Mesendoderm (in vitro differentiated cells): ENCODE measurements at regions not wholly inside any gene's neighbourhood (a gene's known extent, or its start where the extent isn't known, plus 50 kb on each side); places are given as distances from the start of the nearest gene placed in this dataset.

Experiments used
- DNase-seq: peaks from one replicate; pipeline ENCODE4 v3.0.0; 2013
- H2AK5ac ChIP-seq: 2 replicates; pipeline ENCODE4 v1.6.1; 2013; ENCODE audit warnings: low read length, inconsistent platforms
- H2BK120ac ChIP-seq: 2 replicates; pipeline ENCODE4 v1.6.1; 2013; ENCODE audit warnings: low read depth, mild to moderate bottlenecking, low read length, moderate library complexity, mixed read lengths
- H2BK15ac ChIP-seq: replicated peaks from 2 replicates; pipeline ENCODE4 v1.6.1; 2013; ENCODE audit warnings: low read depth, mild to moderate bottlenecking, moderate library complexity
- H2BK5ac ChIP-seq: 2 replicates; pipeline ENCODE4 v1.6.1; 2013; ENCODE audit warnings: low read length, inconsistent platforms
- H3K18ac ChIP-seq: 2 replicates; pipeline ENCODE4 v1.6.1; 2013; ENCODE audit warnings: mild to moderate bottlenecking, low read length, mixed read lengths
- H3K23ac ChIP-seq: one replicate; pipeline ENCODE4 v1.6.1; 2013; ENCODE audit warnings: low read length
- H3K27ac ChIP-seq: 2 replicates; pipeline ENCODE4 v1.5.1; 2013; ENCODE audit warnings: low read depth, mild to moderate bottlenecking, inconsistent platforms, low read length, moderate library complexity
- H3K27me3 ChIP-seq: 2 replicates; pipeline ENCODE4 v1.6.1; 2013; ENCODE audit warnings: low read length, control low read depth, mild to moderate bottlenecking, inconsistent platforms; ENCODE audit not compliant: insufficient read depth, poor library complexity
- H3K36me3 ChIP-seq: 2 replicates; pipeline ENCODE4 v1.6.1; 2013; ENCODE audit warnings: low read length, inconsistent platforms; ENCODE audit not compliant: control insufficient read depth, insufficient read depth
- H3K4ac ChIP-seq: one replicate; pipeline ENCODE4 v1.6.1; 2013; ENCODE audit warnings: low read depth, mild to moderate bottlenecking, low read length, moderate library complexity
- H3K4me1 ChIP-seq: 2 replicates; pipeline ENCODE4 v1.6.1; 2013; ENCODE audit warnings: low read depth, low read length, inconsistent platforms; ENCODE audit not compliant: control insufficient read depth
- H3K4me2 ChIP-seq: 2 replicates; pipeline ENCODE4 v1.6.1; 2013; ENCODE audit warnings: low read length
- H3K4me3 ChIP-seq: 2 replicates; pipeline ENCODE4 v1.5.1; 2013; ENCODE audit warnings: mild to moderate bottlenecking, low read length
- H3K56ac ChIP-seq: one replicate; pipeline ENCODE4 v1.6.1; 2013; ENCODE audit warnings: low read length
- H3K79me1 ChIP-seq: 2 replicates; pipeline ENCODE4 v1.6.1; 2013; ENCODE audit warnings: low read length, inconsistent platforms
- H3K79me2 ChIP-seq: 2 replicates; pipeline ENCODE4 v1.6.1; 2013; ENCODE audit warnings: mild to moderate bottlenecking, low read length; ENCODE audit not compliant: control insufficient read depth, insufficient read depth
- H3K9ac ChIP-seq: 2 replicates; pipeline ENCODE4 v1.6.1; 2013; ENCODE audit warnings: low read length, inconsistent platforms
- H4K5ac ChIP-seq: one replicate; pipeline ENCODE4 v1.6.1; 2013; ENCODE audit warnings: low read length
- H4K8ac ChIP-seq: one replicate; pipeline ENCODE4 v1.6.1; 2013; ENCODE audit warnings: low read depth, mild to moderate bottlenecking, control low read depth, low read length, moderate library complexity
- whole genome bisulfite sequencing: extraction: QIAGEN DNeasy Blood & Tissue Kit; methylation state at CpG from one replicate; pipeline ENCODE4 v1.1.7; 2013; ENCODE audit warnings: low lambda C conversion rate, missing lambda C conversion rate; ENCODE audit not compliant: insufficient coverage; ENCODE audit errors: extremely low coverage; 5-methylcytosine and 5-hydroxymethylcytosine counted together

- H3K27me3 ChIP-seq: no peaks in the 10 kb centered on the region
- no peak overlapping the region for H2BK5ac ChIP-seq
- no peak overlapping the region for H3K56ac ChIP-seq
- H3K18ac ChIP-seq: no peak overlapping the region
- no peaks in the 10 kb centered on the region for H3K79me1 ChIP-seq
- no peak overlapping the region for H4K8ac ChIP-seq
- no CpG with 5 or more reads among the region's 11 CpGs for WGBS
- no peak overlapping the region for H2BK120ac ChIP-seq
- no peak overlapping the region for H3K23ac ChIP-seq
- H3K4me2 ChIP-seq: no peak overlapping the region
- no peaks in the 10 kb centered on the region for H3K36me3 ChIP-seq
- no peak overlapping the region for H2AK5ac ChIP-seq
- H4K5ac ChIP-seq: no peak overlapping the region
- no peak for DNase-seq
- no peaks in the 10 kb centered on the region for H3K79me2 ChIP-seq
- no peak overlapping the region for H3K9ac ChIP-seq
- no peak overlapping the region for H2BK15ac ChIP-seq
- H3K4ac ChIP-seq: no peak overlapping the region
- H3K4me3 ChIP-seq: no peak overlapping the region
- no peaks in the 10 kb centered on the region for H3K4me1 ChIP-seq
- no peak overlapping the region for H3K27ac ChIP-seq
Observed at GRCh38 chr2:7448578-7449264, 531.5 kb downstream of the RNF144A start.

GRCh38 chr2:7449298-7449697 is 532.1 kb downstream of the RNF144A start:
- Histone ChIP-seq H3K4me2 (no peak overlapping the region), H4K8ac (no peak overlapping the region), H3K4me1 (no peaks in the 10 kb centered on the region), H3K79me1 (no peaks in the 10 kb centered on the region), H3K79me2 (no peaks in the 10 kb centered on the region), H4K5ac (no peak overlapping the region), H3K9ac (no peak overlapping the region), H2BK5ac (no peak overlapping the region), H3K4ac (no peak overlapping the region), H3K36me3 (no peaks in the 10 kb centered on the region), H3K56ac (no peak overlapping the region), H3K4me3 (no peak overlapping the region), H2BK15ac (no peak overlapping the region), H3K27me3 (no peaks in the 10 kb centered on the region), H3K27ac (no peak overlapping the region), H2BK120ac (no peak overlapping the region), H2AK5ac (no peak overlapping the region), H3K18ac (no peak overlapping the region), H3K23ac (no peak overlapping the region)
- DNase-seq: no peak

- Histone ChIP-seq H3K36me3 (no peaks in the 10 kb centered on the region), H3K4ac (no peak overlapping the region), H2BK120ac (no peak overlapping the region), H4K8ac (no peak overlapping the region), H3K79me2 (no peaks in the 10 kb centered on the region), H3K18ac (no peak overlapping the region), H2AK5ac (no peak overlapping the region), H3K23ac (no peak overlapping the region), H3K27me3 (no peaks in the 10 kb centered on the region), H3K4me1 (no peaks in the 10 kb centered on the region), H3K4me3 (no peak overlapping the region), H3K4me2 (no peak overlapping the region), H2BK15ac (no peak overlapping the region), H3K27ac (no peak overlapping the region), H4K5ac (no peak overlapping the region), H3K56ac (no peak overlapping the region), H2BK5ac (no peak overlapping the region), H3K9ac (no peak overlapping the region), H3K79me1 (no peaks in the 10 kb centered on the region)
- no peak for DNase-seq
- WGBS: no CpG with 5 or more reads among the region's 8 CpGs
Observed at GRCh38 chr2:7450188-7450832, 533.1 kb downstream of the RNF144A start.

GRCh38 chr2:7450833-7451190 is 533.6 kb downstream of the RNF144A start:
- no peak overlapping the region for H2BK120ac ChIP-seq
- no peaks in the 10 kb centered on the region for H3K36me3 ChIP-seq
- H3K9ac ChIP-seq: no peak overlapping the region
- H3K4me2 ChIP-seq: no peak overlapping the region
- no peak overlapping the region for H4K8ac ChIP-seq
- no peak overlapping the region for H3K27ac ChIP-seq
- no peak overlapping the region for H2AK5ac ChIP-seq
- H3K4me1 ChIP-seq: no peaks in the 10 kb centered on the region
- H2BK15ac ChIP-seq: no peak overlapping the region
- no peak overlapping the region for H3K56ac ChIP-seq
- no peaks in the 10 kb centered on the region for H3K79me2 ChIP-seq
- no peak overlapping the region for H3K18ac ChIP-seq
- no peaks in the 10 kb centered on the region for H3K79me1 ChIP-seq
- WGBS: no CpG with 5 or more reads among the region's 7 CpGs
- no peak overlapping the region for H2BK5ac ChIP-seq
- H3K4ac ChIP-seq: no peak overlapping the region
- no peak for DNase-seq
- H3K4me3 ChIP-seq: no peak overlapping the region
- H3K27me3 ChIP-seq: no peaks in the 10 kb centered on the region
- no peak overlapping the region for H3K23ac ChIP-seq
- no peak overlapping the region for H4K5ac ChIP-seq

- H3K9ac ChIP-seq: no peak overlapping the region
- H2BK5ac ChIP-seq: no peak overlapping the region
- H4K5ac ChIP-seq: no peak overlapping the region
- H2BK120ac ChIP-seq: no peak overlapping the region
- no peaks in the 10 kb centered on the region for H3K36me3 ChIP-seq
- H3K4me2 ChIP-seq: no peak overlapping the region
- WGBS: no CpG with 5 or more reads among the region's 12 CpGs
- no peaks in the 10 kb centered on the region for H3K4me1 ChIP-seq
- no peaks in the 10 kb centered on the region for H3K79me2 ChIP-seq
- H3K23ac ChIP-seq: no peak overlapping the region
- H3K4ac ChIP-seq: no peak overlapping the region
- H4K8ac ChIP-seq: no peak overlapping the region
- H3K18ac ChIP-seq: no peak overlapping the region
- H2BK15ac ChIP-seq: no peak overlapping the region
- peak; percentile 43 for DNase-seq
- H3K4me3 ChIP-seq: no peak overlapping the region
- H3K27me3 ChIP-seq: no peaks in the 10 kb centered on the region
- no peak overlapping the region for H3K56ac ChIP-seq
- H3K79me1 ChIP-seq: no peaks in the 10 kb centered on the region
- H2AK5ac ChIP-seq: no peak overlapping the region
- no peak overlapping the region for H3K27ac ChIP-seq
Observed at GRCh38 chr2:7452110-7452876, 535.1 kb downstream of the RNF144A start.
